ENCODE measurements at regions not wholly inside any gene's neighbourhood (a gene's known extent, or its start where the extent isn't known, plus 50 kb on each side); places are given as distances from the start of the nearest gene placed in this dataset.
"Not testable (repeated sequence)": the region's sequence is repeated elsewhere in the genome, so short reads cannot be mapped to it uniquely, and the experiment has no call there.

DNA sequence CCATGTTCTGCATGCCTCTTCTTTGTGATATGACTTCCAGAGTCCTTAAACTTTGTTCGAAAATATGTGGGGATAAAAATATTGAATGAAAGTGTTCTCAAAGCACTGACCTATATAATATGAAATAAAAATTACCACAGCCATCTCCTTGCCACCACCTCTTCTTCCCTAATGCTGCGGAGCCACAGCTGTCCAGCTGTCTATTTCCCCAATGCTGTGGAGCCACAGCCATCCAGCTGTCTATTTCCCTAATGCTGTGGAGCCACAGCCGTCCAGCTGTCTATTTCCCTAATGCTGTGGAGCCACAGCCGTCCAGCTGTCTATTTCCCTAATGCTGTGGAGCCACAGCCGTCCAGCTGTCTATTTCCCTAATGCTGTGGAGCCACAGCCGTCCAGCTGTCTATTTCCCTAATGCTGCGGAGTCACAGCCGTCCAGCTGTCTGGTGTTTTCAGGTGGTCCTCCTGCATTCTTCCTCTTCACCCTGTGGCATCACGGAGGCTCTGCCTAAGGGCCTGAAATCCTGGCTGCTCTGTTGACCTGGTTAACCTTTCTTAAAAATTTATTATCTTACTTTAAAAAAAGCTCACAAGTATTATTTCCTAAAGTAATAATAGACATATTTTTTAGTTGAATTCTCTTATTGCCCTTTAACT, 266.1 kb upstream of the MEX3C start:
- DNase-seq, result no peak

DNA sequence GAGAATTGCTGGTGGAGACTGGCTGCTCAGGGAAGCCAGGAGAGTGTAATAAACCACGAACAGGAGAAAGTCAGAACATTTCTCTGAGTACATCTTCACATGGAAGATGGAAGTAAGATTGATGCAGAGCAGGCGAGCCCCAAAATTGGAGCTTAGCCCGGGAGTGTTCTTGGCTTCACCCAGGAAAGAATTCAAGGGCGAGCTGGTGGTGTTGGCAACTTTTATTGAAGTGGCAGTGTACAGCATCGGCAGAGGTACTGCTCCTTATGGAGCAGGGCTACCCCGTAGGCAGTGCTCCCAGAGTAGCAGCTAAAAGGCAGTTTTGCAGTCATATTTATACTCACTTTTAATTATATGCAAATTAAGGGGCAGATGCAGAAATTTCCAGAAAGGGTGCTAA, 281.4 kb upstream of the MEX3C start:
- DNase-seq, result no peak

DNA sequence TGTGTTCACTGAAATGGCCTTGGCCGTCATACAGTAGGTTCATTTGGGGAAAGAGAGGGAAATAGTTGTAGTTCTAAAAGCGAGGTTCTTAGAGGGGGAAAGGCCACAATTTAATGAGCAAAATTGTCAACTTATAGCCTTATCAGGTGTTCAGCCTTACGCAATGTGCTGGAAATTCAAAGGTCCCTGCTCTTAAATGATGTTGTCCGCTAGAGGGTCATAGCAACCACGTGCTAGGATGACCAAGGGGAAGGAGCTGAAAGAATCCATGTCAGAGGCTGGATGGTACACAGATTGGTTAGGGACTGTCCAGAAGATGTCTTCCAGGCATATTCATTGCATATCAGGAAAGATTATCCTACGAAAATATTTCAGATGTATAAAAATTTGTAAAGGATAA, 282.3 kb upstream of the MEX3C start:
- DNase-seq, result no peak

DNA sequence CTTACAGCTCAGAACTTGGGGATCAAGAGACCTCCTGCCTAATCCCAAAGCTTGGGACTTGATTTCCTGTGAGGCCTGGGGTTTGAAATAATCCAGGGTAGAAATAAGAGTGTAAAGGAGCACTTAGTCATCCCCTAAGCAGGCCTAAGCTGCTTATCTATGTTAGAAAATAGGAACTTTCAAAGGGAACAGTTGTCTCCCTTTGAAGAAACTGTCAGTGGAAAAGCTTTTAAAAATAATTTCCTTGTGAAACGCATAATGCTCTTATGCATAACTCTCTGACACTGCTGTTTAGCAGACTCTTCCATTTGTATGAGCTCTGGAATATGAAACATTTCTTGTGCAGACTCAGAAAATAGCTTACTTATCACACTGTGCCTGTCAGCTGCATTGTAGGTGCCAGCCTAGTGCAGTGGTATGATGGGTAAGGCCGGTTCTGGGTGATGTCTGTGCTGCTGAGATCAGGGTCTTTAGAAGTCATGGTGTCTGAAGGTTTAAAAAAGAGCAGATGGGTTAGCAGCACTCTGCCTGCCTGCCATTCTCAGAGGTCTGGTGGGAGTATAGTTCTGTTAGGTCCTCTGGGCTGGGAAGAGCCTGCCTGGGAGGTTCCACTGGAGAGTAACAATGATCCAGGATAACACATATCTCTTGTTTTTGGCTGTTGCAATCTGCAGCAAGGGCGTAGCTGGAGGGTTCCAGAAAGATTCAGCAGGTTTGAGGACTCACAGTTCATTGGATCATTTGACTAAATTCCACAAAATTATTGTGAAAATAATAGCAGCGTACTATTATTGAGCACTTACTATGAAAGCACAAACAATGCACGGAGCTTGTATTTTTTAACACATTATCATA, 283.2 kb upstream of the MEX3C start:
- DNase-seq, result no peak

DNA sequence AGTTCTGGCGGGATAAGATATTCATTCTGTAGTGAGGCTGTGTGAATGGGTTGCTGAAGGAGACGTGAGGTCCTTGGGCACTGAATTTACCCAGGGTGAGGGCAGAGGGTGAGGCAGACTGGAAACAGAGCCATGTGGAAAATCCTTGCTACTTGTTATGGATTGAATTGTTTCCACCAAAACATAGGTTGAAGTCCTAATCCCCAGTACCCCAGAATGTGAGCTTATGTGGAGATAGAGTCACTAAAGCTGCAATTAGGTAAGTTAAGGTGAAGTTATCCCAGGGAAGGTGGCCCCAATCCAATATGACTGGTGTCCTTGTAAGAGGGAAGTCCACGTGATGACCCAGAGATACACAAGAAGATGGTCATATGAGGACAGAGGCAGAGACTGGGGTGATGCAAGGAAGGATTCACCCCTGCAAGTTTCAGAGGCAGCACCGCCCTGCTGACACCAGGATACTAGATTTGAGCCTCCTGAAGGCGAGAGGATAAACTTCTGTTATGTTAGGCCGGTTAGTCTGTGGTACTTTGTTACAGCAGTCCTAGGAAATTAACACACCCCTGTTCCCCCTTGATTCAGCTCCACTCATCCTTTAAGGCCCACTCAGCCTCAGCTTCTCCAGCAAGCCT, 289.4 kb upstream of the MEX3C start:
- DNase-seq, result no peak

DNA sequence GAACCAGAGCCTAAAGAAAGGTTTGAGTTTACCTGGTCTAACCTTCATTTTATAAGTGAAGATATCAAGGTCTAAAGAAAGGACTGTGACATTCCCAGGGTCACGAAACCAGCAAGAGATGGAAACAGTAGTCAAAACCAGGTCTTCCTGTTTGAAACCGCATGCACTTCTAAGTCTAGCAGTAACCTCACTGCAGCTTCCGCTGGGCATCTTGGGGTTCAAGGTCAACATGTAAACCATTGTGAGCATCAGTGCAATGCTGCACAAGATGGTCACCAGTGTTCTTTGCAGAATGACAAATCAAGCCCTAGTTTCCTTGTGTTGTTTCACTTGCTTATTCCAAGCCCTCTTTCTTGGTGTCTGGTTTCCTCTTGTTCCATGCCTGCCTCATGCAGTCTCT, 292.9 kb upstream of the MEX3C start:
- DNase-seq, result no peak

DNA sequence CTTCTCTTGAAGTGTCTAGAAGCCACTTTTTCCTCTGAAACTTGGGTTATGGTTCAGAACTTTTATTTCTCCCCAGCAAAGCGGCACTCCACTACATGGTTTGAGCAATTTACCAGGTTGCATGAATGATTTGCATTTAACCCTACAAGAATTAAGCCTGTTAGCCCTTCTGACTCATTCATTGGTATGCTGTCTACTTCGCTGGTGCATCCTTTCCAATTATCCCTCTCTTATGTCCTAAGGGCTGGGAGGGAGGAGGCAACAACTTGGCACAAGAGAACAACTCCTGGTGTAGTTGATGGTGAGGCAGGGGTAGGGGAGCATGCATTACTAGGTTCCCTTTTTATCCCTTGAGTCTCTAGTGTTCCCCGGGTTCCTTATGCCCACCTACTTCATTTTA, 293.4 kb upstream of the MEX3C start:
- DNase-seq, result no peak

DNA sequence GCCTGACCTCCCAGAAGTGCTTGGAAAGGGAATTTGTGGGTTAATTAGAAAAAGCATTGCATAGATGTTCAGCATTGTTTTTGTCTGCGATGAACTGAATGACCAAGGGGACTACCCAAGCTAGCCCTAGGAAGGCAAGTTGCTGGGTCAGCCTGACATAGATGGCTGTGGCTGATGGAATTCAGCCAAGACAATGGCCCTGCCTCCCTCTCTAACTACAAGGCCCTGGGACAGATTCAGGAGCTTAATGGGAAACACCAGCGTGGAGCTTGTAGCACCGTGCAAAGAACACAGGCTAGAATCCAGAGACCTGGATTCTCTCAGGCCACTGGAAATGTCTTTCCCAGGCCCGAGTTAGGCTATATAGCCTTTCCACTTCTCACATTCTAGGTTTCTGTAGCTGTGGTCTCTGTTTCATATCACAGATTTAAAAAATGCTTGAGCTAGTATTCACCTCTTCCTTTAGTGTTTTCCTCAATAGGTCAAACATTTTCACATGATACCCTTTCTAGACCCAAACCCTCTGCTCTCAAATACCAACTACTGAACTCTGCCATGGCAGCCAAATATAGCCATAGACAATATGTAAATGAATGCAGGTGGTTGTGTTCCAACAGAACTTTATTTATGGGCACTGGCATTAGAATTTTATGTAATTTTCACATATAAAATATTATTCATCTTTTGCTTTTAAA, 294.3 kb upstream of the MEX3C start:
- DNase-seq, result no peak

DNA sequence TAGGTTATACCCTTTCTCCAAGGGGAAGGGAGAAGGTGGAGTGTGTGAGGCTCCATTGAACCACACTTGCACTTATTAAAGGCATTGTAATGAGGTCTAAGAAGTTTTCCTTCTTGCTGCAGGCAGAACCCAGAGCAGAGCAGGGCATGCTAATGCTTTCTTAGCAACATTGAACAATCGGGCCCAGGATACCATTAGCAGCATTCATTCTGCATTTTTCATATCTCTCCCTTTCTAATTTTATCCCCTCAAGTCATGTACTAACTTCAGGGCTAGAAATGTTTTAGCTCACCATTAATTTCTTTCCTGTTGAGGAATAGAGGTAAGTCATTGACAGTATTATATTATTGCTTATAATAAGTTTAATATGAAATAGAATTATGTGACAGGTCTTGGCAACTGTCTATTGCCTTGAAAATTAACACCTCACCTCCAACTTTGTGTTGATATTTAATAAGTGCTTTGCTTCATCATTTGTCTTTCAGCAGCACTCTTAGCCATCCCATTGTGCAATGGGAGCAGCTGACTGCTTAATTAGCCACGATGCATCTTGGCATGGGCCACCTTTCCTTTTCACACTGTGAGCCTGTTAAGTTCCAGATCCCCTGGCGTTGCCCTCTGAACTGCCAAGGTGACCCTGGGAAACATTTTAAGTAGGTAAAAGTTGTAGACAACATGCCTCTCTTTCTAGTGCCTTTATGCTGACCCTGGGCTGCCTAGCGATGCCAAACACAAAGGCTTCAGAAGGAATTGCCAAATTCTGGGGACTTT, 300.8 kb upstream of the MEX3C start:
- no peak for DNase-seq

DNA sequence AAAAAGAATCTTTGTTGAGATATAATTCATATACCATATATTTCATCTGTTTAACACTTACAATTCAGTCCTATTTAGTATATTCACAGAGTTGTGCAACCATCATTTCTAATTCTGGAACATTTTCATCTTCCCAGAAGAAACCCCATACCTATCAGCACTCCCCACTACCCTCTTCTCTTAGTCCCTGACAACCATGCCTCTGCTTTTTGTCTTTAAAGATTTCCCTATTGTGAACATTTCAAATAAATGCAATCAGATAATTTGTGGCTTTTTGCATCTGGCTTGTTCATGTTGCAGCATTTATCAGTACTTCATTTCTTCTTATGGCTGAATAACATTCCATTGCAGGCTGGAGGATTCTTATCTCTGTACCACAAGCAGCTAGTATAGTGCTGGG, 305.9 kb upstream of the MEX3C start:
- no peak for DNase-seq

DNA sequence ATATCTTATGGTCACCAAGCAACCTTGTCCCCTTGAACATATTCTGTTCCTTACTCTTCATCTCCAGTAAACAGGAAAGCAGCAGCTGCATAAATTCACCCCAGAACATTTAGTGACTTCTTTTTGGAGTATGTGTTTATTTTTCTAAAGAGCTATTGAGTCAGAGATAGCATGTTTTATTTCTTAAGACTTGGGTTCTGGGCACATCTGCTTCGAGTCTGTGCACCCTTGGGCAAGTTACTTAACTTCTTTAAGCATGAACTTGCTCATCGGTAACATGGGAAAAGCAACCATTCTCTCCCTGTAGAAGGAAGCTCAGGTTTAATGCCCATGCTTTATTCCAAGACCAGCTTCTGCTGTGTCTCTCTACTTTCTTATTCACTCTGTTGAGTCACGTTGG, 309.3 kb upstream of the MEX3C start:
- DNase-seq, result no peak

DNA sequence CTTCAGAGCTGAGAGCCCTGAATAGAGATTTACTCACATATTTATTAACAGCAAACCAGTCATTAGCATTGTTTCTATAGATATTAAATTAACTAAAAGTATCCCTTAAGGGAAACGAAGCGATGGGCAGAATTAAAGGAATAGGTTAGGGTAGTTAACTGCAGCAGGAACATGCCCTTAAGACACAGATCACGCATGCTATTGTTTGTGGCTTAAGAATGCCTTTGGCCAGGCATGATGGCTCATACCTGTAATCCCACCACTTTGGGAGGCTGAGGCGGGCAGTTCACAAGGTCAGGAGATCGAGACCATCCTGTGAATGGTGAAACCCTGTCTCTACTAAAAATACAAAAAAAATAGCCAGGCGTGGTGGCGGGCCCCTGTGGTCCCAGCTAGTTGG, 310.9 kb upstream of the MEX3C start:
- DNase-seq, result not testable (repeated sequence)

DNA sequence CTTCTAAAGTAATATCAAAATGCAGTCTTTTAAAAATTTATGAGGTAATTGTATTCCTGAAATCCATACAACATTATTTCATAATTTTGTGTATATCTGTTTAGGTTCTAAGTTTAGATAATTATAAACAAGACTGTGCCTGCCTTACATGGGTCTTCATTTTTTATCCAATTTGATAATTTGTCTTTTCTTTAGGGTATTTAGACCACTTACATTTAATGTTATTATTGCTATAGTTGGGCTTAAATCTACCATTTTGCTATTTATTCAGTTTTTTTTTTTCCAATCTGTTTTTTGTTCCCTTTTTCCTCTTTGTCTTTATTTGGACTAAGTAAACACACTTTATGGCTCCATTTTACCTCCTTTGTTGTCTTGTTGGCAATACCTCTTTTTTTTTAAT, 312.5 kb upstream of the MEX3C start:
- DNase-seq, result no peak

DNA sequence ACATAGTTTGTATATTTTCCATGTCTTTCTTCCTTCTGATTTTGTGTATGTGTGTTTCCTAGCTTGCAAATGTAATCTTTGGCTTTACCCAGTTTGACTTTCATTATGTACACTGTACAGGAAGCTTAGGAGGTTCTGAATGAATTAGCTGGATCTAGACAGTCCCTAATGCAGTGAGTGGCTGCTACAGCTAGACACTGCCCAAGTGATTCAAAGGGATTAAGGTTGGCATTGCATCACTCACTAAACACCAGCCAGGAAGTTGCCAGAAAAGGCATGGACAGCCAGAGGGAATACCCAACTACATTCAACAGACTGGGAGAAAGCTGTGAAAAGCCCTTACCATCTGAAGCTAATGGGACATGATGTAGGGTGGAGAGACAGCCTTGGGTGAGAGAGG, 316.0 kb upstream of the MEX3C start:
- DNase-seq, result no peak

DNA sequence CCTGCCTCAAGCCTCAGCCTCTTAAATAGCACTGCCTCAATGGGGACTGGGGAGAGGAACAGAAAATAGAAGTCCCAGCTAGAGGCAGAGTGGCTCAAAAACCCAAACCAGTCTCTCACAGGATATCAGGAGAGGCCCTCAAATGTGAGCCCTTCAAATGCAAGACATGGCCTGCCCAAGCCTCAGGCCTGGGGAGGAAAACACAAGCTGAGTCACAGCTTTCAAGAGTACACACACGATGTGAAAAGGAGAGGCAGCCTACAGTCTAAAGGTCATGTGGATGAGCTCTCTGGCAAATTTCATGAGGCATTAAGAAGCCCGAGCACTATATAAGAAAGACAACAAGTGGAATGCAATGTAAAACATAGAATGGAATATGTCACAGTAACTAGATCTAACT, 316.6 kb upstream of the MEX3C start:
- no peak for DNase-seq

DNA sequence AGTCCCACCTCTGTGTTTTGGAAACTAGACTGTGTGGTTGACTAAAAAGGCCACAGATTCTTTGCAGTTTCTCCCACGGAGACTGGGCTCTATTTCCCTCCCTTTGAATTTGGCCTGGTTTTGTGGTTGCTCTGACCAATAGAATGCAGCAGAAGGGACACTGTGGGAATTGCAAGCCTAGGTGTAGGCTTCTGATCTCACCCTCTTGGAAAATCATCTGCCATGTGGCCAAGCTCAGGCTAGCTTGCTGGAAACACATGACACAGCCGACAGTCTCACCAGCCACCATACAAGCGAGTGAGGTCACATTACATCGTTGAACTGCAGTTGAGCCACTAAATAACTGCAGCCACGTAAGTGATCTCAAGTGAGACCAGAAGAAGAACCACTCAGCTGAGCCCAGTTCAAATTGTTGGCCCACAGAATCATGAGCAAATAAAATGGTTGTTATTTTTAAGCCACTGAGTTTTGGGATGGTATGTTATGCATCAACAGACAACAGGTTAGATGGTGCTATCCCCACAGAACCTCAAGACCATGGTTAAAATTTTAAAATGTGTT, 319.1 kb upstream of the MEX3C start:
- DNase-seq, result no peak

DNA sequence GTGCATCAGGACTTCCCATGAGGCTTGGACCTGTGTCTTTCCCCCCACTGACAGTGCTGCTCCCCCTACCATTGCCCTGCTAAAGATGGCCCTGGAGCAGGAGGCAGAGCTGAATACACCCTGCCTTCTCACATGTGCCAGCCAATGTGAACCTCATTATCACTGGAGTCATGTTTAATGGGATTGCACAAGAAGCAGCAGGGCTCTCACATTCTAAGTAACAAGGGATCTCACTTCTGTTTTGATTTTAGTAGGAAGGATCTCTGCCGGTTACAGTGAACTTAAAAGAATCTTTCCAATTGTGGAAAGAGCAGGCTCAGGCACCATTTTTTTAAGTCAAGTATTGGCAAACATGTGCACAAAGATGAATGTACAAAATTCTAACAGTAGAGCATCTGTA, 322.1 kb upstream of the MEX3C start:
- DNase-seq, result no peak

DNA sequence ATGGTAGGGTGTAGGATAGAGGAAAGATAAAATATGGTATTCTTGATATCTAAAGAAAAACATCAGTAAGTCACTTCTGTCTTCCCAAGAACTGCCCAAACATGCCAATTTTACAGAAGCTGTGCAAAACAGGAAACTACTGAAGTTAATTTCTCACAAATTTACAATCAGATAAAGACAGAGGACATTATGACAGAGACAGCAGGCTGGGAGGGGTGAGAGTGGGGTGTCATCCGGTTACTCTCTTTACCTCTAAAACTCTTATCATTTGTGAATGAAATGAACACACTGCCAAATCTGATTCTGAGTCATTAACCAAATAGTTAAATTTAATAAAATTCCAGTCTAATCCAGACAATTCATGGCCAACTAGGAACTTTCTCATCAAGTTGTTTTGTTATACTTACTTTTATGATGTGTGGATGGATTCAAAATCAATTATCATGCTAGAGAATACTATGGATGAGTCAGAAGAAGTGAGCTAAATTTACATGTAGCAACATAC, 323.2 kb upstream of the MEX3C start:
- DNase-seq, result no peak

DNA sequence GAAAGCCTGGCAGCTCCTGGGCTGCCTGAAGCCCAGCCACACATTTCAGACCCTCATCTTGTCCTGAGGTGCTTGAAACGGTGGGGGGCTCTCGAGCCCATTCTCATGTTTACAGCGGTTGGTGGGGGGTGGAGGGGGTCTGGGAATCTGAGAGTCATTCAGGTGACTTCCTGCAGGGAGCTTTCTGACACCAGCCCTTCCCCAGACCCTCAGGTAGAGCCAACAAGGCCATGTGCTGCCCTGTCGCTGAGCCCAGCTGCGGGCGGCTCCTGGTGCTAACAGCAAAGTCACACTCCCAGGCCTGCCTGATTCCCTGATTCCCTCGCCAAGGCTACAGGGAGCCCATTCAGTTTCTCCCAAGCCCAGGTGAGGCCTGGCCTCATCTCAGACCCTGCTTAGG, 324.9 kb upstream of the MEX3C start:
- DNase-seq, result no peak

DNA sequence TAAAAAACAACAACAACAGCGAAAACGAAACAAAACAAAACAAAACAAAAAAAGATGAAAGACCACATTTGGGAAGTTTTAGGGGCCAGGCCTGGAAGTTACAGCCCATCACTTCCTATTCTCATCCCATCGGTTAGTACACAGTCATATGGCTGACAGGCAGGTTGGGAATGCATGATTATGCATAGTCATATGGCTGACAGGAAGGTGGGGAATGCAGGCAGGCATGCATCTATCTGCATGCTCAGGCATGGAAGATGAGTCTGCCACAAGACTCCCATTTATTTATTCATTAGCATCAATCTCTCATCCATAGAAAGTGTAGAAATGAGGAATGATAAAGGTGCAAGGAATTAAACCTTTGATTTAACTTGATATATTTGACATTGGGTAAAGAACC, 325.3 kb upstream of the MEX3C start:
- no peak for DNase-seq

DNA sequence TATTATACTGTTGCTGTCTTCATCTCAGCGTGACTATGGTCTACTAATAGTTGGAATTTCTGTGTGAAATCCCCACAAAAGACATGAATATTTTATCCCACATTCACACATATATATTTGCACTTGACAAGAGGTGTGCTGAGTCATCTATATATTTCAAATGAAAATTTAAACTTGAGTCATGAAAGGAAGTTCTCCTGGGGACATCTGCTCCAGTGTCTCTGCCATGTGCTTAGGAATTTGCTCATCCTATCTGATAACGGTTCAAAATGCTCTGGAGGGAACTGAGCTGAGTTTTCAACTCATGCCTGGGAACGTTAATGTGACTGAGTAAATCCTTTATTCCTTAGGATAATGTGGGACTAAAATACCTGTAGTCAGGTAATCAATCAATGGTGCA, 326.2 kb upstream of the MEX3C start:
- no peak for DNase-seq
